Stimulated activated CD4-positive, alpha-beta T cell treated with anti-CD3 and anti-CD28 coated beads, Interleukin-12 subunit alpha, Interleukin-12 subunit beta, amount 100 ng/mL, for 48 hours (primary cell): ENCODE measurements at regions not wholly inside any gene's neighbourhood (a gene's known extent, or its start where the extent isn't known, plus 50 kb on each side); places are given as distances from the start of the nearest gene placed in this dataset.

ENCODE experiments used
- DNase-seq, 3 donors: peaks; one replicate each; pipeline ENCODE4 v3.0.0-alpha.2; 2020; ENCODE audit warnings: low read depth in 2 of 3, low spot score in 1 of 3

DNA sequence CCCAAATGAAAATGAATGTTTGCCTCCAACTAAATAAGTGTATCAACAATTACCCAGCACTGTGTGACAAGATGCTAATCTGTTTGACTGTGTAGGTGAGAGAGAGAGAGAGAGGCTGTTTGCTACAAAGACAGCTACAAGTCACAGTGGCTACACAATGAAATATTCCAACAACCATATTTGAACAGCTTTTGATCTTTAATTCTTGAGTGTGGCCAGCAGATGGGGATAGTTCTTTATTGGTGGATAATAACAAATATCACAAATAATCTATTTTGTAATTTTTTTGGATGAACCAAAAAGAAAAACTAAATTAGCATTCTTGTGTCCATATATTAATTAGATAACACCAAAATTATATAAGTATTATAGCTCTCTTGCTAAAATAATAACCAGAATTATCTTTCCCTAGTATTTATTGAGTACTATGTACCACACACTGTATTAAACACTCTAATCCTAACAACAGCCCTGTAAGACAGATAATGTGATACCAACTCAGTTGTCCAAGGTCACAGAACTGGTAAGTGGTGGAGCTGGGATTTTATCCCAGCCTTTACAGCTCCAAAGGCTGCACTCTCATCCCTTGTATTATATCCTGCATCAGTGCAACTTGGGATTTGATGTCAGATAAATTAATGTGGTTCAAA, 61.9 kb upstream of the C3orf80 start:
- no peak for DNase-seq

DNA sequence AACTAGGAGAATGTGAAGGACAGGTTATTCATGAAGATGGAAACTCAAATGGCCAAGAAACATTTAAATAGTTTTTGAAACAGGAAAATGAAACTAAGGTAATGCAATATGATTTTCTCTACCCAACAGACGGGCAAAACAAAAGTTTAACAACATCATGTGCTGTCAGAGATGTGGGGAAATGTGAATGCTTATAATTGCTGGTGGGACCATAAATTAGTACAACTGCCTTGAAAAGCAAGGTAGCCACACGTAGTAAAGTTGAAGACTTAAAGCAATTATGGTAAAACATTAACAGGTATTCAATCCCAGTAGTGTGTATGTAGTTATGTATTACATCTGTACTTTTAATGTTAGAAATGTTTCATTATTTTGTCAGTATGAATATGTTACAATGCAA, 57.0 kb upstream of the C3orf80 start:
- no peak for DNase-seq

DNA sequence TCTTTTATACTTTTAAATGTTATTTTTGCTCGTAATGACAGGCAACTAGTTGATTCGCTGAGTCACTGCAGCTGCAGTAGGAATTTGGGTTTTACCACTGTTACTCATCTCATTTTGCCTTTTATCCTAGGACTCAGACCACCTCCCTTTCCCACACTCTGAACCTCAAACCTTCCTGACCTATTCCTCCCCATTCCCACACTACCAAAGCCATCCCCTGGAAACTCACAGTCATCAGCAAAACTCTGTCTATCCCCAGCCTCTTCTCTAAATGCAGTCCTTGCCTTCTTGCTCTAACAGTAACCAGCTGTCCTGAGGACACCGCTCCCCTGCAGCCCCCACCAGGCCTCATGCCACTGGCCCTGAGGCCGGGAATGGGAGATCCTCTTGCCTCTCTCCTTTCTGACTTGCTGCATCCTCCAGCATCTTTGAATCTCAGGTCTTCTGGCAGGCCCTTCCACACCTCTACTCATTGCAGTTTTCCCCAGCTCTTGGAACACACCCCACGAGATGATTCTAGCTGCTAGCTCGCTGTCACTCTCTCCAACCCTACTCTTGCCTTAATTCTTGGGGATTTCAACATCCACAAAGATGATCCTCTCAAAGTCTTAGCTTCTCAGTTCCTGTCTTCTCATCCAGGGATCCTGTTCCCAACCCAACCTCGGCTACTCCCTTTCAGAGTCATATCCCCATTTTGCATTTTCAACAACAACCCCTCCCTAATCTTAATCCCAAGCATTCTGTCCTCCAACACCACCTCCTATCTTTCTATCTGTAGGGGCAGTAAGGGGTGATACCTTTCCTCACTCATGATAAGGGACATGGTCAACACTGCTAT, 55.9 kb upstream of the C3orf80 start:
- no peak for DNase-seq

DNA sequence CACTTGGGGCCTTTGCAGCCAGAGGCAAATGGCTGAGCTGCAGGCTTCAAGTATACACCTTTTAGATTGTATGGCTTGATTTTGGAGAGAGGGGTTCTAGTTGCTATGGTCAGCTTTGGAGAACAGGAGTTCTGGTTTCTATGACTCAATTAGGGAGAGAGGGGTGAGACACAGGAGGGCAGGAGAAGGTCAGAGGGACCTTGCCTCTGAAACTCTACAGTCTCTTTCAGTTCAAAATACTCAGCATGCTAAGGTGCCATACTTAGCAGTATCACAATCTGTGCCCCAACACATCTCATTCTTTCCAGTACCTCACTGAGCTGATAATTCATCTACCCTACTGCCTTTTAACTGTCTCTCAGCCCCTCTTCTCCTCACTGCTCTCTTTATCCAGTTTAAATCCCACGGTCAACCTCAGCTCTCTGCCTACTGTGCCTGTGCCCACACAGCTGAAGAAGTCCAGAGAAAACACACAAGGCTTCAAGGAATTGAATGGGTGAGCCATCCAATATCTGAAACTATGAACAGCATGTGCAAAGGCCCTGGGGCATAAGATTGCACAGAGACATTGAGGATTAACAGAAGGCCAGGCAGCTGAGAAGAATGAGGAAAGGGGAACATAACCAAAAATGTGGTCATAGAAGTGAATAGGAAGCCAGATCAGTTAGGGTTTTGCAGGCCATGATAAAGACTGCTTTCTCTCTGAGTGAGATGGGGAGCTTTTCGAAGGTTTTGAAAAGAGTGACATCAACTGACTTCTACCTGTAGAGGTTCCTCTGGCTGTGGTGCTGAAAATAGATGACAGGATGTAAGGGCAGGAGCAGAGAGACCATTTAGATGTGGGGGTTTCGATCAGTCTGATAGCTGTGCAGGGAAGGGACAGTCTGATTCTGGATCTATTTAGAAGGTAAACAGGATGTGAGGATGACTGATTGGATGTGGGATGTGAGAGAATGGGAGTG, 54.5 kb upstream of the C3orf80 start:
- DNase-seq: no peak

DNA sequence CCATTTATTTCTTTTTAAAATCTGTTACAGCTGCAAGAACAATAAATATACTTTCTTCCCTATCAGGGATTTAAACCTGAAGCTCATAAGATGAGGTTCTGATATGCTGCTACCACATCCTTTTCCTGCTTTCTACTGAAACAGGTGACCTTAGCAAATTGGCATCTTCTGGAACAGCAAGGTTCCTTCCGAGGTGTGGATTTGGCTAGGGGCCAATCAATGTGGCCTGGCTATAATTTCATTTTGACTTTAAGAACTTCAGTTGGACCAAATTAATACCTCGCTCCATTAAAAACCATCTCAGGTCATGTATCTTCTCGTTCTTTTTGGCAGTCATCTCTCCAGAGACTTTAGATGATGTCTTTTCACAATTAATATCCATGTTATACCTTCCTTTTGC, 53.4 kb upstream of the C3orf80 start:
- no peak for DNase-seq

DNA sequence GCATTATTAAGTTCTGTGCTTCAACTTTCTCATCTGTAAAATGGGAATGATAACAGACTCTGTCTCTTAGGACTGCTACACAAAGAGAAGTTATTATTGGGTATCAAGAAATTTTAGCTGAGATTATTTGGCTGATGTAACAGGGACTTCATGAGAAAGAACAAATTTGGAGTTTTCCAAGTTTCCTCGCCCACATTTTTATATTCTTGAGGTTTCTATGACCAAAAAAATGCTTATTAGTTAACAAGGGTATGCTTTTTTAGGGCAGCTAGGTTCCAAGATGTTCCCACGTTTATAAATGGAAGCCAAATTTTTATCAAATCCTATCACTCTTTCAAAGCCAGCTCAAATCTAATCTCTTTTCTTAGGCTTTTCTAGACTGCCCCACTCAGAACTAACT, 50.6 kb upstream of the C3orf80 start:
- DNase-seq: no peak
